Stimulated activated CD4-positive, alpha-beta T cell treated with anti-CD3 and anti-CD28 coated beads, Interleukin-1b, Interleukin-23, amount 100 ng/mL, for 4 hours (primary cell): ENCODE measurements at regions not wholly inside any gene's neighbourhood (a gene's known extent, or its start where the extent isn't known, plus 50 kb on each side); places are given as distances from the start of the nearest gene placed in this dataset.

Source experiments
- DNase-seq, 2 donors: peaks; one replicate each; pipeline ENCODE4 v3.0.0-alpha.2; 2020; ENCODE audit warnings: low read depth in 2 of 2

GRCh38 chr5:108649646-108650045 lies 98.1 kb upstream of the FER start:
- no peak for DNase-seq

GRCh38 chr5:108649106-108649505 lies 98.6 kb upstream of the FER start:
- no peak for DNase-seq

- peak; percentile 12 to 36 for DNase-seq
Observed at GRCh38 chr5:108642170-108642906, 105.4 kb upstream of the FER start.

GRCh38 chr5:108641596-108641995 lies 106.1 kb upstream of the FER start:
- DNase-seq: no peak

GRCh38 chr5:108639366-108639765 lies 108.3 kb upstream of the FER start:
- DNase-seq: no peak

- DNase-seq: no peak
Observed at GRCh38 chr5:108638021-108638420, 109.7 kb upstream of the FER start.

GRCh38 chr5:108637134-108637533 lies 110.6 kb upstream of the FER start:
- no peak for DNase-seq

GRCh38 chr5:108636135-108636853 lies 111.4 kb upstream of the FER start:
- DNase-seq: no peak

GRCh38 chr5:108634617-108635288 lies 112.9 kb upstream of the FER start:
- DNase-seq: no peak

- no peak for DNase-seq
Observed at GRCh38 chr5:108634010-108634616, 113.6 kb upstream of the FER start.

GRCh38 chr5:108629779-108630528 lies 117.7 kb upstream of the FER start:
- DNase-seq: no peak

- DNase-seq: no peak
Observed at GRCh38 chr5:108625654-108626053, 122.0 kb upstream of the FER start.

- DNase-seq: no peak
Observed at GRCh38 chr5:108623826-108624225, 123.9 kb upstream of the FER start.

GRCh38 chr5:108620516-108620915 lies 127.2 kb upstream of the FER start:
- no peak for DNase-seq

- no peak for DNase-seq
Observed at GRCh38 chr5:108619815-108620214, 127.9 kb upstream of the FER start.

- DNase-seq: no peak
Observed at GRCh38 chr5:108617467-108618435, 129.9 kb upstream of the FER start.

- DNase-seq: no peak
Observed at GRCh38 chr5:108615216-108615615, 132.5 kb upstream of the FER start.

GRCh38 chr5:108607421-108607820 lies 140.3 kb upstream of the FER start:
- no peak for DNase-seq

GRCh38 chr5:108606185-108606584 lies 141.5 kb upstream of the FER start:
- no peak for DNase-seq

GRCh38 chr5:108602830-108603229 lies 144.9 kb upstream of the FER start:
- no peak for DNase-seq
